Activated CD8-positive, alpha-beta memory T cell treated with anti-CD3 and anti-CD28 coated beads, Interleukin-2, amount 10 ng/mL, durations not matched to agents 7 days and 5 days (primary cell): ENCODE measurements at regions not wholly inside any gene's neighbourhood (a gene's known extent, or its start where the extent isn't known, plus 50 kb on each side); places are given as distances from the start of the nearest gene placed in this dataset.

Source experiments
- ATAC-seq: fragments of 150-1000 bp; cut with Tn5 transposase; one replicate; pipeline ENCODE4 v1.10.0; 2021; ENCODE audit warnings: moderate library complexity
- CTCF ChIA-PET: fragments of 350-600 bp; sonication (Branson Sonifier 250); formaldehyde crosslinking; loops from one replicate; lab custom pipeline; 2021; ENCODE audit warnings: antibody characterized with exemption; lab: Charles Lee
- DNase-seq: peaks from one replicate; pipeline ENCODE4 v3.0.0-alpha.2; 2020
- H3K27ac Mint-ChIP-seq: one replicate; pipeline ENCODE4 v1.8.0; 2021; ENCODE audit warnings: mild to moderate bottlenecking, mixed read lengths
- H3K27me3 Mint-ChIP-seq: one replicate; pipeline ENCODE4 v1.8.0; 2021; ENCODE audit warnings: mixed read lengths
- H3K36me3 Mint-ChIP-seq: one replicate; pipeline ENCODE4 v1.8.0; 2021; ENCODE audit warnings: mild to moderate bottlenecking, mixed read lengths
- H3K4me1 Mint-ChIP-seq: one replicate; pipeline ENCODE4 v1.8.0; 2021; ENCODE audit warnings: mixed read lengths
- H3K4me3 Mint-ChIP-seq: one replicate; pipeline ENCODE4 v1.8.0; 2021; ENCODE audit warnings: mild to moderate bottlenecking, moderate library complexity, mixed read lengths
- H3K9me3 Mint-ChIP-seq: one replicate; pipeline ENCODE4 v1.8.0; 2022; ENCODE audit warnings: low read depth, mixed read lengths

DNA sequence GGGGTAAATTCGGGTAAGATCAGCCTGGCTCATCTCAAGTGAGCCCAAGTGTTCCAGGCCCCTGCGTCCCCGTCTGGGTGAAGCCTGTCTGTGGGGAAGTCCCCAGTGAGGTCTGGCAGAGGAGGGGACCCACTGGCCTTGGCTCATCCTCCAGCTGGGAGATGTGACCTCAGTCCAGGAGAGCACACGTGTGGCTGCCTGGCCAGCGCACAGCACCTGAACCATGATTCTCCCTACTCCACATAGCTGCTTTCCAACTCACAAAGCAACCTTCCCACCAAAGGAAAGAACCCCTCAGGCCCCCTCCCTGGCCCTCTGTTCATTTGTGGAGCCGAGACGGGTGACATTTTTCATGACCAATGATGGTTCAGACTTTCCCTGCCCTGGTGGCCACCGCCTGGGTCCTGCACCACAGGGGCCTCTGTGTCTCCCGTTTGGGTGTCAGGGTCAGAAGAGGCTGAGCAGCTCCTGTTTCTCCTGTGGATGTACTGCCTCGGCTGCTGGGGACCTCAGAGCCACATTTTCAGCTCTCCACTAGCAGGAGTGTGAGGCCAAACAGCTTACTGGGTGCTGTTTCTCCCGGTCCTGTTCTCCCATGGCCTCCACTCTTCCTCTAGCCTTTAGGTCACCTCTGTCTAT lies 111.4 kb downstream of the CPZ start:
- H3K27me3 Mint-ChIP-seq, result no peaks in the 10 kb centered on the region
- no peaks in the 10 kb centered on the region for H3K4me1 Mint-ChIP-seq
- CTCF ChIA-PET, result no interaction called here
- no peak overlapping the region for H3K27ac Mint-ChIP-seq
- H3K9me3 Mint-ChIP-seq, result no peaks in the 10 kb centered on the region
- H3K4me3 Mint-ChIP-seq, result no peak overlapping the region
- H3K36me3 Mint-ChIP-seq, result no peaks in the 10 kb centered on the region
- DNase-seq, result no peak
- ATAC-seq, result no peak

DNA sequence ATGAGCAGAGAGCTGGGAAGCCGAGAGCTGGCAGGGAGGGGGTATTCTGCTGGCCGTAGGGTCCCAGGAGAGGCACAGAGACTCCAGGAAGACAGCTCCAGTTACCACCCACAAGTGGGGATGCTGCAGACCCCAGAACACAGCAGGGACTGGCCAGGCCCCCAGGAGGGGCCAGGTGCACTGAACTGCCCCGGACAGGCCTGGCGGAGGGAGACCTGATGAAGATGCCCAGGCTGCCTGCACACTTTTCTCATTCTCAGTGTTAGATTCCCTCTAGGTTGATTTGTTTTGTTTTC lies 110.8 kb downstream of the CPZ start:
- DNase-seq (no peak), ATAC-seq (no peak)
- no peak overlapping the region for H3K4me3 Mint-ChIP-seq
- no peaks in the 10 kb centered on the region for H3K4me1 Mint-ChIP-seq
- H3K9me3 Mint-ChIP-seq, result no peaks in the 10 kb centered on the region
- no peak overlapping the region for H3K27ac Mint-ChIP-seq
- CTCF ChIA-PET, result no interaction called here
- no peaks in the 10 kb centered on the region for H3K27me3 Mint-ChIP-seq
- no peaks in the 10 kb centered on the region for H3K36me3 Mint-ChIP-seq

DNA sequence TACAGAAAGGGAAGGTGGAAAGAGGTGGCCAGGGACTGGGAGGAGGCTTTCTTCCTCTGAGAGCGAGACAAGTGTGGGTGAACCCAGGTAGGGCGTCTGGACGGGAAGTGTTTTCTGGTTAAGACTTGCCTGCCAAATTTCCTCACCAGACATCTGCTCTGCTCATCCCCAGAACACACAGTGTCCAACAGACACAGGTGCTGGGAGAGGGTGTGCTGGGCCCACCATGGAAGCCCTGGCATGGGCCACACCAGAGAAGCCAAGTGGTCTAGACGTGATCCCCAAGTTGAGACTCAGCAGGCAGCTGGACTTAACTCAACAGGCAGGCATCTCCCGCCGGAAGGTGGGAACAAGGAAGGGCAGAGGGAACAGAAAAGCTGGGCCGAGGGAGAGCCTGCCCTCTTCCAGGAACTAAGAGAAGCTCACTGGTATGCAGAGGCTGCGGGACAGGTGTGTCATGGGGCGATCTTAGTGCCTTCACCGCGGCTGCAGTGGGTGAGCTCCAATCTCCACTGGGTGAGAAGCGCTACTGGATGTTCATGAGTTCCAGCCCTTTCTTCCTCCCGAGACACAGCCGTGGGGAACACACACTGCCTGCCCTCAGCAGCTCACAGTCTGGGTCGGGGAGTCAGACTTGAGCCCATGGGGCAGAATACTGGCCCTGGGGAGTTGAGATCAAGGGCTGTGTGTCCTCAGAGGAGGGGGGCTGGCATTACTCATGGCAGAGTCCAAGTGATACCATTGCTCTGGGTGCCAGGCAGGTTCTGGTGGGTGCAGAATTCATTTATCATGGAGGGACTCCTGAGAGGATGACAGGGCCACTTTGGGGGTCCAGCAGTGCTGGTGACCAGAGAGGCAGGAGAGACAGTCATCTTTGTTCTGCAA lies 110.2 kb downstream of the CPZ start:
- Mint-ChIP-seq H3K27me3 (no peaks in the 10 kb centered on the region), H3K27ac (no peak overlapping the region), H3K9me3 (no peaks in the 10 kb centered on the region), H3K4me3 (no peak overlapping the region), H3K36me3 (no peaks in the 10 kb centered on the region), H3K4me1 (no peaks in the 10 kb centered on the region)
- no peak for DNase-seq
- CTCF ChIA-PET, result no interaction called here
- no peak for ATAC-seq

DNA sequence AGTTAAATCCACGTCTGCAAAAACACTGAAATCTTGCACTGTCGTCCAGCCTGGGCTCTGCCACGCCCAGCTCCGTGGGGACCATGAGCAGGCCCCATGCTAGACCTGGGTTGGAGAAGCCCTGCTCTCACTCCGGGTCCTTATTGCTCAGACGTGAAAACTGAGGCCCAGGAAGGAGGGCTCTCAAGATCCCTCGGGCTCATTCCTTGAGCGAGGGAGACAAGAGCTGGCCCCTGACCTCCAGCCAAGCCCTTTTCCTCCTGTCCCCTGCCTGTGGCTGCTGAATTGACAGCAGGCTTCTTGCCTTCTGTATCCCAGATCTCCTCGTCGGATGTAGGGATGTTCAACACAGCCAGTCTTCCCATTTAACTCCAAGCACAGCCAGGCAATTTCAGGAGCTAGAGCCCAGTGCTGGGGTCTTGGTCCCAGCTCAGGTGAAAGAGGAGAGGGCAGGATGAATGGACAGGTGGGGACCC lies 109.5 kb downstream of the CPZ start:
- Mint-ChIP-seq H3K36me3 (no peaks in the 10 kb centered on the region), H3K4me1 (no peaks in the 10 kb centered on the region), H3K27me3 (no peaks in the 10 kb centered on the region), H3K4me3 (no peak overlapping the region), H3K27ac (no peak overlapping the region), H3K9me3 (no peaks in the 10 kb centered on the region)
- no peak for ATAC-seq
- DNase-seq, result no peak
- CTCF ChIA-PET, result no interaction called here

DNA sequence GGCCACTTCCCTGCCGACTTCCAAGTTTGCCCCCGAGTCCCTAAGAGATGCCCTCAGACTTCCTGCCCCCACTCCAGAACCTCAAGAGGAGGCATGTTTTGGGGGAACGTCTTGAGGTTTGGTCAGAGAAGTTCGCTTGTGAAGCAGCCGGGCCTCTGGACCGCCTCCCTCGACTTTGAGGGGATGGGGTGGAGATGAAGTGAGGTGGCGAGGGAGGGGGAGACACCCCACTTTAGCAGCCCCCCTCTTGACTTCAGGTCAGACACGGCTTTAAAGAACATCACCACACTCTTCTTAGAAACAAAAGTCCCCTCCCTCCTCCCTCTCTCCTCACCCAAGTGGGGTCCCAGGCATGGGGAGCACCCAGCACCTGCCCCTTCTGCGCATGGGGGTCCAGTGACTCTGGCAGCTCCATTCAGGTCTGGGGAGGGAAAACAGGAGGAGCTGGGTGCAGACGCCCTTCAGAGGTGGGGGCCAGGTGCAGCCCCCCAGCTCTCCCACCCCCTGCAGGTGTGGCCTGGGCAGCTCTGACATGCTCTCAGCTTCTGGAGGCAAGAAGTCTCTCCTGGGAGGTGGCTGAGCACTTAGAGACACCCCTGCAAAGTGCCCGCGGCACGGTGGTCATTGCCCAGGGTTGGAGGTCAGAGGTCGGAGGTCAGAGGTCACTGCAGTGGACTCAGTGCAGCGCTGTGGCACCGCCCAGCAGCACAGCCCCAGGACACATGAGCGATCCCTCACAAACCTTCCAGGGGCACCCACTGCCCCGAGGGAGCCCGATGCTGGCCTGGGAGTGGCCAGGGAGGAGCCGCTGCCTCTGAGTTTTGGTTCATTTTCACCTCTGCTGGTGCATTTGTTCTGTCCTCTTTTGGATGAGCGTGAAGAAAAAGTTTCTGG lies 108.8 kb downstream of the CPZ start:
- Mint-ChIP-seq H3K36me3 (no peaks in the 10 kb centered on the region), H3K4me1 (no peaks in the 10 kb centered on the region), H3K9me3 (no peaks in the 10 kb centered on the region), H3K4me3 (no peak overlapping the region), H3K27ac (no peak overlapping the region), H3K27me3 (no peaks in the 10 kb centered on the region)
- CTCF ChIA-PET, result no interaction called here
- ATAC-seq (no peak), DNase-seq (no peak)

DNA sequence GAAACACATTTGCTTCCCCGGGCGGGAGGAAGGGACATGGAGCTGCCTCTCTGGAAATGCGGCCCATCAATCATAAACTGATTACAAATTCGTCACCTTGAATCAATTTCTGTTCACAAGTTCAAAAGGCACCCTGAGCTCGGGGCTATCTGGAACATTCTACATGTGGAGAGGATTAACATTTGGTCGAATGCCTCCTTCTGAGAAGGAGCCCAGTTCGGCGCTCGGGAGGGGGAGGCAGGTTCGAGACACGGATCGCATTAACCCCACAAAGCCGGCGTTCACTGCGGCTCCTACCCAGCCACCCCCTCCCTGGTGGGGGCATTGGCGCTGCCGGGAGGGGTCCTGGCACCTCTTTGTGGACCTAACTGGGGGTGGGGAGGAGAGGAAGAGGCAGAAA lies 108.0 kb downstream of the CPZ start:
- Mint-ChIP-seq H3K36me3 (no peaks in the 10 kb centered on the region), H3K4me3 (no peak overlapping the region), H3K4me1 (no peaks in the 10 kb centered on the region), H3K9me3 (no peaks in the 10 kb centered on the region), H3K27me3 (no peaks in the 10 kb centered on the region), H3K27ac (no peak overlapping the region)
- no peak for DNase-seq
- no peak for ATAC-seq
- CTCF ChIA-PET, result no interaction called here

DNA sequence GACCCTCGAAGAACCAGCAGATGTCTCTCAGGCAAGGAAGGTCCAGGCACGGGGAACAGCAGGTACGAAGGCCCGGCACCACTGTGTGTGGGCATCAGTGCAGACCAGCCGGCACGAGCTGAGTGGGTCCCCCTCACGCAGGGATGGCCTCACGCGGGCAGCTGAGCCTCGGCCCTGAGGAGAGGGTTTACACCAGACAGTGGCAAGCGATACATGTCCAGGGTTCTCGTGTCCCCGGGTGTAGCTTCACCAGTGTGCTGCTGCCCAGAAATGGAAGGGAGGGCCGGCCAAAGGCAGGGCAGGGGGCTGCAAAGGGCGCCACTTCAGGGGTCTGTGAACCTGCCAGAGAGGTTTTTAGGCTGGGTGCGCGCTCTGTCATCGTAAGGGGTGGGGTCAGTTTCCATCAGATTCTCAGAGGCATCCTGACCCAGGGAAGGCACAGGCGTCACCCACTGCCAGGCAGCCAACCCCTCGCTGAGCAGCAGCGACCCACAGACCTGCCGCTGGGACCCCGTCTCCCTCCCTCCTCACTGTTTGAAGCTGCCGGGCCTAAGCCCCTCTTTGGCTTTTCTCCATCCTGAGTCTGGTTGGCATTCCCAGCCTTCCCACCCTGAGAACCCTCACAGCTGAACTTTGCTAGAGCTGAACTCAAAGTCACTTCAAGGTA lies 107.0 kb downstream of the CPZ start:
- Mint-ChIP-seq H3K36me3 (no peaks in the 10 kb centered on the region), H3K27ac (no peak overlapping the region), H3K4me1 (no peaks in the 10 kb centered on the region), H3K27me3 (no peaks in the 10 kb centered on the region), H3K9me3 (no peaks in the 10 kb centered on the region), H3K4me3 (no peak overlapping the region)
- no peak for ATAC-seq
- no peak for DNase-seq
- CTCF ChIA-PET, result no interaction called here

DNA sequence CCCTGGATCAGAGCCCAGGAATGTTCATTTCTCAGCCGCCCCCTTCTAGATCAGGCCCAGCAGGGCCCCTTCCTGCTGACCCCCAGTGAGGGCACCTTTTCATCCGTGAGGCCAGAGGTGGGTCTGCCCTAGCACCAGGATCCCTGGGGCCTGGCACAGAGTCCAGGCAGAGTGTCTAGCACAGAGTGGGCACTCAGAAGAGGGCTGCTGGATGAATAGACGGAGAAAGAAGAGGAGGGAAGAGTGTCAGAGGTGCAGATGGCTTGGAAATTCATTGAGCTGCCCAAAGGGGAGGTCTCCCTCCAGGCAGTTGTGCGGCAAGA lies 106.5 kb downstream of the CPZ start:
- H3K27me3 Mint-ChIP-seq, result no peaks in the 10 kb centered on the region
- DNase-seq, result no peak
- H3K9me3 Mint-ChIP-seq, result no peaks in the 10 kb centered on the region
- no peak for ATAC-seq
- H3K4me3 Mint-ChIP-seq, result no peak overlapping the region
- no peaks in the 10 kb centered on the region for H3K36me3 Mint-ChIP-seq
- CTCF ChIA-PET, result no interaction called here
- H3K4me1 Mint-ChIP-seq, result no peaks in the 10 kb centered on the region
- H3K27ac Mint-ChIP-seq, result no peak overlapping the region

DNA sequence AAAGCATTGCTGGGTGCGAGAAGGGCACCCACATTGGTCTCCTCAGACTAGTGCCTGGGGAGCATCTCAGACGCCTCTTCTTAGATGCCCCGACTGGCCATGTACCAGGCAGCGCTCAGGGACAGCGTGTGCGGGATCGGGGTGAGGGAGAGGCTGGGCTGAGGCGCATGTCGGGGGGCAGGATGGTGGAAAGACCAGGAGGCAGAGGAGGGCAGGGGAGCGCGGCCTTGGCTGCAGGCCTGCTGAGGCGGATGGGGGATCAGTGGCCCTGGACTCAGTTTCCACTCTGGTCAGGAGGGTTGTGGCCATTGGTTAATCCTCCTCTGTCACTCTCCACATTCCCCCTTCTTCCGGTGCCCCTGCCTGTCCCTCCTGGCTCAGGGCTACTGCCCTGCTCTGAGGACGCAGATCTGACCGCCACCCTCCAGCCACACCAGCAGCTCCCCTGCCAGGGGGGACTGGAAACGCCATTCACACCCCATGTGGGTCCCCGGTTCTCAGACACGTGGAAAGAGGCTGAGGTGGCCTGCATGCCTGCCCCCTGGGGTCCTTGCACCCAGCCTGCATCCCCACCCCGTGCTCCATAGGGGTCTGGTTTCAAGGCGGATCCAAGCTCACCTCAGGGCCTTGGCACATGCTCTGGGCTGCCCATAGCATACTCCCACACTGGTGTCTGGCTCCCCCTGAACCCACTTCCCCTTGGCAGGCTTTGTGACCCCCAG lies 105.9 kb downstream of the CPZ start:
- CTCF ChIA-PET, result no interaction called here
- Mint-ChIP-seq H3K9me3 (no peaks in the 10 kb centered on the region), H3K27me3 (no peaks in the 10 kb centered on the region), H3K4me1 (no peaks in the 10 kb centered on the region), H3K4me3 (no peak overlapping the region), H3K27ac (no peak overlapping the region), H3K36me3 (no peaks in the 10 kb centered on the region)
- ATAC-seq (no peak), DNase-seq (no peak)

DNA sequence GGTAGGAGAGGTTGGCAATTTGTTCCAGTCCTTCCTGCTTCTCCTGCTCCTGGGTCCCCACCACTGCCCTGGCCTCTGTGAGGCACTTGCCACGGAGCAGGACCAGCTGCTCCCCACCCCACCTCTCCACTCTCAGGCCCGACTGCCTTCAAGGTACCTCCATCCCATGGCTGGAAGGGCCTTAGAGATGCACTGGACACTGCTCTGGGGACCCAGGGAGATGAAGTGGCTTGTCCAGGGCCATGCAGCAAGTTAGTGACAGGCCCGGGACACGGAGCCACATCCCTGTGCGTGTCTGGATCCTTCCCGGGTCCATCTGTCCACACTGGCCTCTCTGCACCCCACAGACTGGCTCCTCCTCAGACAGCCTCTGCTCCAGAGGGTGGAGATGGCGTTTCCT lies 105.3 kb downstream of the CPZ start:
- Mint-ChIP-seq H3K36me3 (no peaks in the 10 kb centered on the region), H3K4me1 (no peaks in the 10 kb centered on the region), H3K9me3 (no peaks in the 10 kb centered on the region), H3K27ac (no peak overlapping the region), H3K27me3 (no peaks in the 10 kb centered on the region), H3K4me3 (no peak overlapping the region)
- no peak for DNase-seq
- CTCF ChIA-PET, result no interaction called here
- no peak for ATAC-seq

DNA sequence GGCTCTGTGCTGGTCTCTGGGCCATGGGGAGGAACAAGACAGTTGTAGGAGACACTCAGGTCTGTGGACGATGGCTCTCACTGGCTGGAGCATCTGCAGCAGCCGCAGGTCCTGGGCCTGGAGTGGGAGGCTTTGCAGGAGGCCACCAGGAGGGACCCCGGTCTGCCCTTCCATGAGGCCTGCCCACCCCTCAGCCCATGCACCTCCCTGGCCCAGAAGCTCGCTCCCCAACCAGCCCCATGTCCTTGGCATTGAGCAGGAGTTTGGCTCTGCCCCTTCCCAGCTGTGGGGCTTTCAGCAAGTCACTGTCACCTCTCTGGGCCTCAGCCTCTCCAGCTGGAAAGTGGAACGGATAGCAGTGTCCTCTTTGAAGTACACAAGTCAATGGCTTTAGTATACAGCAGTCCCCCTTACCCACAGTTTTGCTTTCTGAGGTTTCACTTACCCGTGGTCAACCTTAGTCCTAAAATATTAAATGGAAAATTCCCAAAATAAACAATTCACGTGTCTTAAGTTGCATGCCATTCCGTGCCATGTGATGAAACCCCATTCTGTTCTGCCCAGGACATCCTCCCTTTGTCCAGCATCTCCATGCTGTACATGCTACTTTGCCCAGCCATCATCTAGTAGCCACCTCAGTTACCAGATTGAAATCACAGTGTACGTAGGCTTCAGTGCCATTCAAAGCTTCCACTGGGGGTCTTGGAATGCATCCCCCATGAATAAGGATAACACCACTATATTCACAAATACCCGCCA lies 104.0 kb downstream of the CPZ start:
- H3K36me3 Mint-ChIP-seq, result no peaks in the 10 kb centered on the region
- H3K4me3 Mint-ChIP-seq, result no peak overlapping the region
- DNase-seq, result no peak
- H3K27me3 Mint-ChIP-seq, result no peaks in the 10 kb centered on the region
- H3K4me1 Mint-ChIP-seq, result no peaks in the 10 kb centered on the region
- CTCF ChIA-PET, result no interaction called here
- ATAC-seq, result no peak
- no peaks in the 10 kb centered on the region for H3K9me3 Mint-ChIP-seq
- H3K27ac Mint-ChIP-seq, result no peak overlapping the region
